T-helper 1 cell treated with Interleukin-12 subunit alpha and Interleukin-12 subunit beta and Interleukin-4 antibody, amounts not matched to agents 30 μg/mL and 1 μg/mL, for 36 hours (primary cell): ENCODE measurements at regions not wholly inside any gene's neighbourhood (a gene's known extent, or its start where the extent isn't known, plus 50 kb on each side); places are given as distances from the start of the nearest gene placed in this dataset.

ENCODE experiments used
- H3K27ac Mint-ChIP-seq: one replicate; pipeline ENCODE4 v1.8.0; 2021; ENCODE audit warnings: mild to moderate bottlenecking, mixed read lengths
- H3K27me3 Mint-ChIP-seq: one replicate; pipeline ENCODE4 v1.8.0; 2021; ENCODE audit warnings: low read depth, mixed read lengths
- H3K36me3 Mint-ChIP-seq: one replicate; pipeline ENCODE4 v1.8.0; 2021; ENCODE audit warnings: low read depth, mixed read lengths
- H3K4me1 Mint-ChIP-seq: one replicate; pipeline ENCODE4 v1.8.0; 2021; ENCODE audit warnings: low read depth, mixed read lengths
- H3K4me3 Mint-ChIP-seq: one replicate; pipeline ENCODE4 v1.8.0; 2021; ENCODE audit warnings: mild to moderate bottlenecking, moderate library complexity, mixed read lengths
- H3K9me3 Mint-ChIP-seq: one replicate; pipeline ENCODE4 v1.8.0; 2021; ENCODE audit warnings: mixed read lengths

DNA sequence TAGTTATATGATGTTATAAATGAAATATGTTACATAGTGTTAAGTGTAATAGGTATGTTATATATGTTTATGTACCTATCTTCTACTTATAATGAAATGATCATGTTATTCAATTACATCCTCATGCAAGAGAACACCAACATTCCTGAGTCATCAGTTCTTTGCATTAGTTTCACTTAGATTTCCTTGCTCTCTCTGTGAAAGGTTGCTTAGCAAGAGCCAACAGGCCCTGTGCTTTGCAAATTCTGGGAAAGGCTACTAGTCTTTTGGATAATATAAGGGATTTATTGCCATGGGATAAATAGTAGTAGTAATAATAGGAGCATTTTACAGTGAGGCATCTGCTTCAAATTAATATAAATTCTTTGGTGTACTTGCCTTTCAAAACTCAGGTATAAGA, 274.8 kb downstream of the SP3 start:
- no peaks in the 10 kb centered on the region for H3K36me3 Mint-ChIP-seq
- H3K27me3 Mint-ChIP-seq, result no peaks in the 10 kb centered on the region
- H3K4me3 Mint-ChIP-seq, result no peak overlapping the region
- H3K27ac Mint-ChIP-seq, result no peak overlapping the region
- no peaks in the 10 kb centered on the region for H3K9me3 Mint-ChIP-seq
- H3K4me1 Mint-ChIP-seq, result no peaks in the 10 kb centered on the region

DNA sequence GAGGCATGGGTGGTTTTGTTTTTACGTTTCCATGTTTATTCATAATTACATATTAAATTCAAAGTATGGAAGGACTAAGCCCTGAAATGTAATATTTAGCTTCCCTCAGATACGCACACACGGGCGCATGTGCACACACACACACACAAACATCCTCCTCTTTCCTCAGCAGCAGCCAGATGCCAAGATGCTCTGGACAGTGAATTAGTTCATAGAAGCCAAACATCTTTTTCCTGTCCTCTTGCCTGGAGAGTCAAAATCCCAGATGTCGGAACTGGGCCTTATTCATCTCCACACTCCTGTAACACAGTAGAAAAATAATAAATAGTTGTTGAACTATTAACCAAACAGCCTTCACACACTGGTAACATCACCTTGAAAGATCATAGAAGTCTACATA, 273.1 kb downstream of the SP3 start:
- no peak overlapping the region for H3K27ac Mint-ChIP-seq
- no peaks in the 10 kb centered on the region for H3K9me3 Mint-ChIP-seq
- no peak overlapping the region for H3K4me3 Mint-ChIP-seq
- no peaks in the 10 kb centered on the region for H3K36me3 Mint-ChIP-seq
- no peaks in the 10 kb centered on the region for H3K4me1 Mint-ChIP-seq
- H3K27me3 Mint-ChIP-seq, result no peaks in the 10 kb centered on the region

DNA sequence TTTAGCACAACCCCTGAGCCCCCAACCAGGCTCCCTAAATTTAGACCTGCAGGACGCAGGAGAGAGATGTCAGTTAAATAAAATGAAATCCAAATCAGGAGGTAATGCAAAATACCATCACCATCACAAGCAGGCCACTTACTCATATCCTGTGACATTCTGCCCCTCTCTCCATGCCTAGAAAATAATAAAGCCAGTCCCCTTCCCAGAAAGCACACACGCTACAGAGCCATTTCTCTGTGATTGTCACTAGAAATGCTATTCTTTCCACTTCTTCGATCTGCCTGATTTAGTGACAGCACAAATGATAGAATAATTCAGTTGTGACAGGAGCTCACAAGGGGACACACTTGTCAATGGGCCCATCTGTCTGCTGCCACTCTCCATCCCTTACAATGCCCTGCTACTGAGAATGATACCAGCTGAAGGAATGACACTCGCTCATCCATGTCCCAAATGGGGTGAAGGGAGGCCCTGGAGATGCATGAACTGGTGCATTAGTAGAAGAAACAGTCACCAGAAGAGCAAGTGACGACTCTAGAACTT, 272.1 kb downstream of the SP3 start:
- H3K27me3 Mint-ChIP-seq, result no peaks in the 10 kb centered on the region
- H3K36me3 Mint-ChIP-seq, result no peaks in the 10 kb centered on the region
- H3K9me3 Mint-ChIP-seq, result no peaks in the 10 kb centered on the region
- H3K4me1 Mint-ChIP-seq, result no peaks in the 10 kb centered on the region
- no peak overlapping the region for H3K27ac Mint-ChIP-seq
- H3K4me3 Mint-ChIP-seq, result no peak overlapping the region

DNA sequence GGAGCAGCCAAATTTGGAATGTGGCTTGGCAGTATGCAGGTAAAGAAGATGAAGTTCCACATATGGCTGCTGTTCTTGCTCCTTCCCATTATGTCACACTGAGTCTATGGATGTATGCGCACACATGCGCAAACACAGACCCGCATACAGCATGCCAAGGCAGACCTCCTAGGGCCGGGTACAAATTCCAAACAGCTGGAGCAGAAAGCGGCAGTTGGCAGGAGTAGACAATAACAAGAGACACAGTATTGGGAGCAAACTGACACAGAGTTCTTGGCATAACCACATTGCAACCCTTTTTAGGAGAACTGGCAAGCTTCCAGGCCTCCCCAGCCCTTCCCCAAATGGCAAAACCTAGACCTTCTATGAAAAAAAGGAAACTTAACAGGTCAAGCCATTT, 268.9 kb downstream of the SP3 start:
- no peak overlapping the region for H3K27ac Mint-ChIP-seq
- H3K27me3 Mint-ChIP-seq, result no peaks in the 10 kb centered on the region
- no peaks in the 10 kb centered on the region for H3K9me3 Mint-ChIP-seq
- no peaks in the 10 kb centered on the region for H3K36me3 Mint-ChIP-seq
- no peaks in the 10 kb centered on the region for H3K4me1 Mint-ChIP-seq
- no peak overlapping the region for H3K4me3 Mint-ChIP-seq

DNA sequence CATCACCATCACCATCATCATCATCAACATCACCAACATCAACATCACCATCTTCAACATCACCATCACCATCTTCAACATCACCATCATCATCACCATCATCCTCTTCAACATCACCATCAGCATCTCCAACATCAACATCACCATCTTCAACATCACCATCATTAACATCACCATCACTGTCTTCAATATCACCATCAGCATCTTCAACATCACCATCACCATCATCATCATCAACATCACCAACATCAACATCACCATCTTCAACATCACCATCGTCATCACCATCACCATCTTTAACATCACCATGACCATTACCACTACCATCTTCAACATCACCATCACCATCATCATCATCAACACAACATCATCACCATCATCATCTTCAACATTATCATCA, 267.2 kb downstream of the SP3 start:
- Mint-ChIP-seq H3K9me3 (no peaks in the 10 kb centered on the region), H3K27ac (no peak overlapping the region), H3K27me3 (no peaks in the 10 kb centered on the region), H3K4me1 (no peaks in the 10 kb centered on the region), H3K4me3 (no peak overlapping the region), H3K36me3 (no peaks in the 10 kb centered on the region)

DNA sequence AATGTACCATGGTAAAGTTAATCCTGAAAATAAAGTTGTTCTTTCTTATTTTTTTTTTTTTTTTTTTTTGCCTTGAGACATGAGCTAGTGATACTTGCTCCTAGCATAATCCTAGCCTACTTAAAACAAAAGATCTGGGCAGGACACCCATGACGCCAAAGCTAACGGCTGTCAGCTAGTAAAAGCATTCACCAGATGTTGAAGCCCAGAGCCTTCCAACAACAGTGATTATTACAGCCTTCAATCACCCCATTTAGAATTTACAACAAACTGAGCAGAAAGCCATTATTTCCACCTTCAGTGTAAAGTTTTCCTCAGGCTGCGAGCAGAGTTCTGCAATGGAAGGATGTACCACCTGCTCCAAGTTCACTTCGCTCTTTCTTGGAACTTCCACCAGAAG, 259.5 kb downstream of the SP3 start:
- H3K4me3 Mint-ChIP-seq, result no peak overlapping the region
- H3K27me3 Mint-ChIP-seq, result no peaks in the 10 kb centered on the region
- no peak overlapping the region for H3K27ac Mint-ChIP-seq
- no peaks in the 10 kb centered on the region for H3K4me1 Mint-ChIP-seq
- H3K9me3 Mint-ChIP-seq, result no peaks in the 10 kb centered on the region
- no peaks in the 10 kb centered on the region for H3K36me3 Mint-ChIP-seq

DNA sequence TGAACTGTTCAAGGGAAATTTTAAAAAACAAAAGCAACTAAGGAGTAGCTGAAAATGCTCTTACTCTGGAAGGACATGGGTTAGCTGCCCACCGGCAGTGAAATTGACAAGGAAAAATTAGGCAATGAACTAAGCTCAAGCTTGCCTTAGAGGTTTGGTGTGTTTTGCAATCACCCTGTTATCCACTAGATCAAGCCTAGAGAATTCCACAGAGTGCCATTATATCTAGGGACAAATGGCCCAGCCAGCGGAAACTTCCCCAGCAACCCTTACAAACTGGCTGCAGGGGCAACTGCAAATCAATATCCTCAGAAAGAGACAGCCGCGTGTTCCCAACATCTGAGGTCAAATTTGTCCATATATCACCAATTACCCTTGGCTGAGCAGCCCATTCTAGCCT, 258.2 kb downstream of the SP3 start:
- no peaks in the 10 kb centered on the region for H3K27me3 Mint-ChIP-seq
- H3K4me3 Mint-ChIP-seq, result no peak overlapping the region
- H3K27ac Mint-ChIP-seq, result no peak overlapping the region
- H3K36me3 Mint-ChIP-seq, result no peaks in the 10 kb centered on the region
- H3K4me1 Mint-ChIP-seq, result no peaks in the 10 kb centered on the region
- no peaks in the 10 kb centered on the region for H3K9me3 Mint-ChIP-seq

DNA sequence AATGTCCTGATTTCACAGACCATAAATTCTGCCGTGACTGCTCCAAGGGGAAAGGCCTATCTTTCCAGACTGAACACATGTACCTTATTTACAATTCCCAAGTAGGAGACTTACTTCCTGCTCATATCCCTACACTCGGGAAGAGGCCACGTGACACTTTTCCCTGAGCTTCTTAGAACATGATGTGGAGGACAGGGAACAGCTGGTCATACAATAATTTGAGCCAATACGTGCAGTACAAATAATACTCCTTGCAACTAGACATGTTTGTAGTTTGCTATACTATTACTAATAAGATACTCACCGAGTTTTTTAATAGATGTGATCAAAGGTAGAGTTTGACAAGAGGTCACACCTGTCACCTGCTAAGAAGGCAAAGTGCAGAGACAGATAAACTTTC, 256.4 kb downstream of the SP3 start:
- Mint-ChIP-seq H3K4me3 (no peak overlapping the region), H3K27ac (no peak overlapping the region), H3K4me1 (no peaks in the 10 kb centered on the region), H3K9me3 (no peaks in the 10 kb centered on the region), H3K27me3 (peaks cover 3% of the 10 kb centered on the region), H3K36me3 (no peaks in the 10 kb centered on the region)

DNA sequence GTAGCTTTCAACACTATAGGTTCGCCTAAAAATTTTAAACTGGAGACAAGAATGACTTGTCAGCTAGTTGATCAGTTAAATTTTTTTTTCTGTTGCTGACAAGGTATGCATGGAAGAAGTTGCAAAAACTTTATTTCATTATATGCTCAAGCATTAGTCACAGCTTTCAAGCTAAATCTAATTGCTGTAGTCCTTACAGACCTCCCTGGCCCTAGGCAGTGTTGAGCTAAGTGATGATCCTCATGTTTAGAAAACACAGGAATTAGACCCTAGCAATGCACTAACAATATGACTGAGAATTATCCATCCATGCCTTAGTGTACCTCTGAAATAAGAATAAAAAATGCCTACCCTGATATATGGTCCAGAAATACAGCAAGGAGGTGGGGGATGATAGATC, 253.4 kb downstream of the SP3 start:
- no peaks in the 10 kb centered on the region for H3K36me3 Mint-ChIP-seq

DNA sequence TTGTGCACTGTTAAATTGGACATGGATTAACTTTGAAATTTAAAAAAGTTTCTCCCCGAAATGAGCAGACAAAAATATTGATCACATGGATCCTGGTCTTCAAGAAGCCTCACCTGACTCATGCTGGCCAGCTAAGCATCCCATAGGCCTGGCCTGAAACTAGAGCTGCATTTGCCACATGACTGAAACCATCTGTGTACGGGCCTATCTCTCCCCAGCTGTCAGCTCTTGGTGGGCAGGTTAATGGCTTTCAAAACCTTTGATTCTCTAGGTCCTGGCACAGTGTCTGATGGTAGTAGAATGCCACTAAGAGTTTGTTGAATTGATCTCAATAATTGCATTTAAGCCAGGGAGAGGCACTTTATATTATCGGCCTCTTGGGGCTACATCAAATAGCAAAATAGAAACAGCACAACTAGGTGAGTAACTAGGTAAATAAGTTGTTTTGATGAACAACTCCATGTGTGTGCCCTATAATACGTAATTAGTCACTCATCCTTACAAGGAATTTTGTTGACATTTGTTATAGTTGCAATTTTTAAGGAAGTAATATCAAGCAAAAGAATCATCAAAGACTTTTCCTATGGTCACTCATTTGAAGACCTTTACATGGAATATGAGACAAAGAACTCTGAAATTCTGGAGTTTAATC, 251.1 kb downstream of the SP3 start:
- no peak overlapping the region for H3K27ac Mint-ChIP-seq
- no peaks in the 10 kb centered on the region for H3K9me3 Mint-ChIP-seq
- peaks cover 9% of the 10 kb centered on the region for H3K27me3 Mint-ChIP-seq
- H3K4me1 Mint-ChIP-seq, result no peaks in the 10 kb centered on the region
- no peaks in the 10 kb centered on the region for H3K36me3 Mint-ChIP-seq
- no peak overlapping the region for H3K4me3 Mint-ChIP-seq

More for the DNA sequence above, 253.4 kb downstream of the SP3 start:
- Mint-ChIP-seq H3K27me3 (peaks cover 3% of the 10 kb centered on the region), H3K4me3 (no peak overlapping the region), H3K27ac (no peak overlapping the region), H3K4me1 (no peaks in the 10 kb centered on the region), H3K9me3 (no peaks in the 10 kb centered on the region)

DNA sequence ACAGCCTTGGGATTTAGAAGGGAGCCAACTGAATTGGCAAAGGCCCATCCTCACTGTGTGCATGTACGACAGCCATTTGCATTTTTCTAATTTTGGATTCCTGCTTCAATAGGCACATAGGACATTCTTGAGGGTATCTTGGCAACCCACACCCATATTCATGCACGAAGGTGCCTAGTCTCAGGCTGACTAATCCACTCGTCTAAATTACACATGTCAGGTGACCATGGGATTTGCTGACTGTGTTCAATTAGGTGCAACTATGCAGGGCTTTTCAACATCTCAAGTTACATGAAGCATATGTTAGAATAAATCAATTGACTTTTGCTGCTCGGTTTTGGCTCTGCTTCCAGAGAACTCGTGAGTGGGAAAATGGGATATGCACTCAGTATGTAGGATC, 249.7 kb downstream of the SP3 start:
- H3K36me3 Mint-ChIP-seq, result no peaks in the 10 kb centered on the region
- H3K4me1 Mint-ChIP-seq, result no peaks in the 10 kb centered on the region
- no peak overlapping the region for H3K27ac Mint-ChIP-seq
- H3K4me3 Mint-ChIP-seq, result no peak overlapping the region
- H3K27me3 Mint-ChIP-seq, result peaks cover 10% of the 10 kb centered on the region
- H3K9me3 Mint-ChIP-seq, result no peaks in the 10 kb centered on the region

DNA sequence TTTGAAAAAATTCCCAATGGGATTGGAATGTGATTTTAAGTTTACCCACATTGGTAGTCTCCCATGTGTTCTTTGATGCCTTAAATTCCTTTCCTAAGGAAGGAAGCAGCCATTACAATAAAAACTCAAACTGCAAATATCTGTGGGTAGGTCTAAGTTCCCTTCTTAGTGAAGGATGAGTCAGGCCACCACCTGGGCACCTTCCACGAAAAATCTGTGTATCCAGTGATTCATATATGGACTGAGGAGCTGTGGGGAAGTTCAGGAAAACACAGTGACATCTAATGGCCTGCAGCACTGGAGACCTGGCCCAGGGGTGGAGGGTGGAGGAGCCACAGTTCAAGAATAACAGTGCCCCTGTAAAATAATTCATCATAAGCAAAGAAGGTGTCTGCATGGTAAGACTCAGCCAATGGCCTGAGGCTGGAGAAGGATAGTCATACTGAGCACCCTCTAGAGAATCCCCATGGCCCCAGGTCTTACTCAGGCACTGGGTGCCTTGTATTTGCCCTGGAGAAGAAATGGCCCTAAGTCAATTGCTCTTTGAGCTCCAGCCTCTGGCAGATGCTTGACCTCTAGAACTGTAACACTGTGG, 248.6 kb downstream of the SP3 start:
- Mint-ChIP-seq H3K4me1 (no peaks in the 10 kb centered on the region), H3K36me3 (no peaks in the 10 kb centered on the region), H3K27me3 (peaks cover 16% of the 10 kb centered on the region), H3K27ac (no peak overlapping the region), H3K9me3 (no peaks in the 10 kb centered on the region), H3K4me3 (no peak overlapping the region)

DNA sequence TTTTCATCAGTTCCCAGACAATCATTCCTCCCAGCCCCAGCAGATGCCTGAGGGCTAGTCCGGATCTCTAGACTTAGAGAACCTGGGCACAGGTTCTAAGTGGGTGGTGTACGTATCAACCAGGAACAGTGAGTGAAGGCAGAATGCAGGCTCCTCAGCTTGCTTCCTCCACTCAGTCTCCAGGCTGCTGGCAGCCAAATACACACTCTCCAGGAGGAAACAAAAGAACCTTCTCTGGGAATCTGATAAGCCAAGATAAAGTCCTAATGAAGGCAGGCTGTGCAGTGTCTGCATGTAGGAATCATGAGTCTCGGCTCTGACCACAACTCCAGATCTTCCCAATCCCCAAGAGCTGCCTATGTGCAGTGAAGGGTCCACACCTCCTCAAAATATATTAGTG, 245.7 kb downstream of the SP3 start:
- H3K9me3 Mint-ChIP-seq, result no peaks in the 10 kb centered on the region
- no peaks in the 10 kb centered on the region for H3K4me1 Mint-ChIP-seq
- H3K27me3 Mint-ChIP-seq, result peaks cover 26% of the 10 kb centered on the region
- H3K27ac Mint-ChIP-seq, result no peak overlapping the region
- H3K4me3 Mint-ChIP-seq, result no peak overlapping the region
- H3K36me3 Mint-ChIP-seq, result no peaks in the 10 kb centered on the region

DNA sequence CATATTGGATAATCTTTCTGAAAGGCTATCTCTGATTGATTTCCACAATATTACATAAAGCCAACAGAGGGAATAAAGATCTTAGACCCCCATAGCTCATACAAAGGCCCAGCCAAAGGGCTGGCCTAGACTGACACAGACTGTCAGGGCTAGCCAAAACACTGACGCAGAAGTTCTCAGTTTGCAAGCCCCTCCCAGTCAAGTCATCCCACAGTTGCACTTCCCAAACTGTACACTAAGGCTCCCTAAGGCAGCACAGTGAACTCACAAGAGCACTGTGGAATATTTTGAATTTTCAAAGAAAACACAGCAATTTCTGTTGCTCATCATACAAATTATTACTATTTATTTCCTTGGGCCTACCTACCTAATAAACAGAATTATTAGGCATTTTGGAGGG, 244.9 kb downstream of the SP3 start:
- Mint-ChIP-seq H3K27ac (no peak overlapping the region), H3K4me3 (no peak overlapping the region), H3K36me3 (no peaks in the 10 kb centered on the region), H3K4me1 (no peaks in the 10 kb centered on the region), H3K9me3 (no peaks in the 10 kb centered on the region), H3K27me3 (peaks cover 29% of the 10 kb centered on the region)

DNA sequence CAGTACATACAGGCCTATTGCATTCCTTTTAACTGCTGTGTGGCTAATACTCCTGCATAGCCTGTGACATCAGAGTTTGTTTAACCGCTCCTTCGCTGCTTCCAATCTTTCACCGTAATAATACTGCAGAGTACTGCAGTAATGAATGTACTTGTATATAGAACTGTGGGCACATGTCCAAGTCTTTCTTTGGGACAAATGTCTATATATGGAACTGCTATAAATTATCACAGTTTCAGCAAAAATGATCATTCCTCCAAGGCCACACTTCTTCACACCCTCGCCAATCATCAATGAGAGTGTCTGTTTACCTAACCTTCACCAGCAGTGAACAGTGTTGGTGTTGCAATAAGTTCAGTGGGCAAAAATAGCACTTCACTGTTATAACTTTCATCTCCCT, 230.4 kb downstream of the SP3 start:
- H3K36me3 Mint-ChIP-seq, result no peaks in the 10 kb centered on the region
- no peak overlapping the region for H3K4me3 Mint-ChIP-seq
- H3K4me1 Mint-ChIP-seq, result no peaks in the 10 kb centered on the region
- no peak overlapping the region for H3K27ac Mint-ChIP-seq
- peaks cover 4% of the 10 kb centered on the region for H3K9me3 Mint-ChIP-seq
- peaks cover 10% of the 10 kb centered on the region for H3K27me3 Mint-ChIP-seq
